Retina (tissue), 1 donor: ENCODE measurements at regions not wholly inside any gene's neighbourhood (a gene's known extent, or its start where the extent isn't known, plus 50 kb on each side); places are given as distances from the start of the nearest gene placed in this dataset.
A peak's percentile ranks its signal among the peaks of the same experiment; 100 is the strongest.
"Not testable (repeated sequence)": the region's sequence is repeated elsewhere in the genome, so short reads cannot be mapped to it uniquely, and the experiment has no call there.

Source experiments
- DNase-seq: peaks from one replicate; pipeline ENCODE4 v3.0.0-alpha.2; 2016

DNA sequence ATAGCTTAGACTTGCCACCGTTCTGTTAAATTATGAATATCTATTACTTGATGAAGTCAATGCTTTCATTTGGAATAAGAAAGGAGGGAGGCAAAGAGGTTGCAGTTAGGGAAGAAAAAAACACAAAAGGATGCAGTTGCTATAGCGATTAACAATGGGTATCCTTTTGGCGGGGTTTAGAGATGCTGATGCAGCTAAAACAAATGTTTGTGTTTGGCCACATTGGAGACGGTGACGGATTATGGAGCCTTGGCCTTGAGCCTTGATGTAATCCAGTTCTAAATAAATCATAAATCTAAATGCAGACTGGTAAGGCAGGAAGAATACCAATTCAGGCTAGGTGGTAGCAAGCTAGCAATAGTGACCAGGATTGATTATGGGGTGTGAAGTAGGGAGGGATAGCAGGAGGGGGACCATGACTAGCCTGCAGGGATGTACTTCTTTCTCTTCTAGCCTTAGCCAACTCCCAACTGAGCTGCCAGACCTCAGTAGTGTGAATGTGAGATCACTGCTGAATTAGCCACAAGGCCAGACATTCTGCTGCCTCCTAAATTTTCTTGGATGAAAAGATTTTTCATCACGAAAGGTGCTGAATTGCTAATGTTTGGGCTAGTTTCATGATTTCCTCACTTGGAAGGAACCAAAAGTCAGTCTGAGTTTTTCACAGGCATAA is 160.3 kb downstream of the TLR4 start:
- no peak for DNase-seq

- no peak for DNase-seq
Measured at GRCh38 chr9:117868594-117868993, 164.4 kb downstream of the TLR4 start.

DNA sequence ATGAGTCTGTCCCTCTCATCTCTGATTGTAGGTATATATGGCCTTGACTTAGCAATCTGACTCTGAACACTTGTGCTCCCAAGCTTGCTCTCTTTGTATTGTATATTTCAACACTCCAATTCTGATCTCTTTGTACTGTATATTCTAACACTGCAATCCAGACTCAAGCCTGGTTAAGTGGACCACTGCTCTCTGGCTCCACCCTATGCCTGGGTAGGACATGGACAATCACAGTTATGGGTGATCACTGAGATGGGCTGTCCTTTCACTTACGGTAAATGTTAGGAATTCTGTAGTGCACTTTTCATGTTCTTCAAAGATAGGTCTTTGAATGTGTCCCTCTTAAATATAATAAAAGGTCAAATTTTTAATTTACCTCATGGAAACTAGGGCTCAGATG is 165.1 kb downstream of the TLR4 start:
- DNase-seq: no peak

DNA sequence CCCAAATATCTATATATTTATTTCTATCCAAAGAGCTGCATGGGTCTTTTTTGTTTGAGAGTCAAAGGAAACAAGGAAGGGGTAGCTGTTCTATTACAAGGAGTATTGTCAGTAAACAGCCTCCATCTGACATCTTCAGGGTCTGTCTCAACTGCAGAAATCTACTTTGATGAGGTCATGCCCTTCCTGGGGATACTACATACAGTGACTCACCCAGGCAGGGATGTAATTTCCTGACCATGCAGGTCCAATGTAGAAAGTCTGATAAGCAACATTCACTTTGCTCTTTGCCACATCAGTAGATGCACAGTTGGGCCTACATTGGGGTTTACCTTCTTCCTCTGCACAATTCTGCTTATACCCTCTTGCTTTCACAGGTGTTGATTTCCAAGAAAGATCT is 165.5 kb downstream of the TLR4 start:
- no peak for DNase-seq

- no peak for DNase-seq
Measured at GRCh38 chr9:117873664-117874063, 169.5 kb downstream of the TLR4 start.

DNA sequence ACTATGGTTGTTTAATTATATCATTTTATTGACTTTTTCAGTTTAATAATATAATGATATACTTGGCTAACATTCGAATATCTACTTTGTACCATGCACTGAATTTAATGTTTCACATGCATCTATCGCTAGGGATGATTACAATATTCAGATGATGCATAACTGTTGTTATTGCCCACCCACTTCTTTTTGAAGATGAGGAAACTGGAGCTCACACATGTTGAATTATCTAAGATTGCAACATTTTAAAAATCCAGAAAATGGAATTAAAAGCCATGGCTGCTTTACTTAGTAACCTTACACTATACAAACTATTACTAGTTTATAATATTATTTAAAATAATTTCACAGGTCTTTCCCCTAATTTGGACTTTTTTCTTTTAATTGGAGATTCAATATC is 171.7 kb downstream of the TLR4 start:
- no peak for DNase-seq

GRCh38 chr9:117882171-117882570 is 178.0 kb downstream of the TLR4 start:
- no peak for DNase-seq

DNA sequence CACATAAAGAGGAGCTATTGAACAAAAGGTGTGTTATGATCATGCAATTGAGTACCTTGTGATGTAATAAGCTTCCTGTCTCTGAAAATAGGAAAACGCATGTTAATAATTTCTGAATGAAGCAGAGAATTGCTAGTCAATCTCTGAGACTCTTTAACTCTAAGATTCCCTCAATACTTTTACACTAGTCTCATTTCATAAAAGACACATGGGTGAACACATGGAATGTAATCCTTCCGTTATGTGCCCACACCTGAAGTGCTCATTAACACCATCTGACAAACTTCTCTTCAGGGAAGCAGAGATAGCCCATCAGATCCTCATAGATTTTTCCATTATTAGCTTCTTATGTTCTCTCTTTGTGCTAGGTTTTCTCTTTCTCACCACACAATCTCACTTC is 182.4 kb downstream of the TLR4 start:
- no peak for DNase-seq

GRCh38 chr9:117887383-117887782 is 183.2 kb downstream of the TLR4 start:
- no peak for DNase-seq

DNA sequence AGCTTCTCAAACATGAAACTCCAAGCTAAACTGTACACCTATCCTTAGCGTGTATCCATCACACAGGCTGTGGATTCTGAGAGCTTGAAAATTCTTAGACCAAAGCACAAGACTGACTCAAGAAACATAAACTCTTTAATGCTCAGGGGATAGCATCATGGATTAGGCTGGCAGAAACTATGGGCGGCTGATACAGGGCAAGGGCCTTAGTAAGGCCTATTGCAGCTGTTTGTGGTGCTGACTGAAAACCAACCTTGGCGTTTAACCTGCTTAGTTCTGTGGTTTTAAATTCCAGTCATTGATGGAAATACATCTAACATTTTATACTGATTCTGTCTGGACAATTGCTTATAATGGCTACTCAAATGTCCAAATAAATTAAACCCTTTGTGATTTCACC is 183.7 kb downstream of the TLR4 start:
- DNase-seq: no peak

- DNase-seq: no peak
Measured at GRCh38 chr9:117903453-117903852, 199.2 kb downstream of the TLR4 start.

- no peak for DNase-seq
Measured at GRCh38 chr9:117906763-117907162, 202.6 kb downstream of the TLR4 start.

- DNase-seq: no peak
Measured at GRCh38 chr9:117907420-117907819, 203.2 kb downstream of the TLR4 start.

DNA sequence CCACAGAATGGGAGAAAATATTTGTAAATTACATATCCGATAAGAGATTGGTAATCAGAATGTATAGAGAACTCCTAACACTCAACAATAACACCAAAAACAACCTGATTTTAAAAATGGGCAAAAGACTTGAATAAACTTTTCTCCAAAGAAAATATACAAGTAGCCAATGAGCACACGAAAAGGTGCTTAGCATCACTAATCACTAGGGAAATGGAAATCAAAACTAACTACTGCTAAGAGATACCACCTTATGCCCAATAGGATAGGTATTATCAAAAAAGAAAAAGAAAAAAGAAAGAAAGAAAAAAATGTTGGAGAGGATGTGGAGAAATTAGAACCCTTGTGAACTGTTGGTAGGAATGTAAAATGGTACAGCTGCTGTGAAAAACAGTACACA is 212.1 kb downstream of the TLR4 start:
- DNase-seq: no peak

DNA sequence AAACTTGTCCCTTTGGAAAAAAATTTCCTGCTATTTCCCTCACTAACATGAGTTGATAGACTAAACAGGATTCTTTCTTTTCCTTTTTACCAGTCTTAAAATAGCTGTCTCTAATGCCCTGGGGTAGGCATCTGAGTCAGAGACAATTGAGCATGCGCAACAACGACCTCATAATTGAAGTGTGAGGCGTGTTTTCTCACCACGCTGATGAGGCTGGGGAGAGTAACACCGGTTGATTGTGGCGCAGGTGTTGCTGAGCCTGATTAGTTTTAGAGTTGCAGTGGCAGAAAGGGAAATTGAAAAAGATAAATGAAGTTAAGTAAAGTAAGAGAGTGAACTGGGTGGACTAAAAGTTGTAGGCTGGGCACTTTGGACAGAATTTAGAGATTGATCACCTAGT is 213.7 kb downstream of the TLR4 start:
- DNase-seq: no peak

DNA sequence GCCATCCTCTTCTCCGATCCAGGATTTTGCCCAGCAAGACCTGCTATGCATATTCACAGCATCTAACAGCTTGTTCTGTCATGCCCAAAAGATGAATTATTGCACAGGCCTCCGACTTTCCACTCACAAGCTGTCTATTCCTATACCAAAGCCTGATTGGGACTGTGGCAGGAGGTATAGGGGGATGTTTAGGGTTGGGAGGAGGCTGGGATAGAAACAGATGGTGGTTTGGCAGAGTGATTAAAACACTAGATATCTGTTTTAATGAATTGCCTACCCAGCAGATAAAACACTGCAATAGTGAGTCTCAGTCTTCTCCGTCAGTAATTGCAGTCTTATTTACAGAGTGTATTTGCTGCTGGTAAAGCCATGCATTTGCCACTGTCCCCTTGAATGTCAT is 215.3 kb downstream of the TLR4 start:
- DNase-seq: no peak

GRCh38 chr9:117926031-117926658 is 221.9 kb downstream of the TLR4 start:
- no peak for DNase-seq

- DNase-seq: no peak
Measured at GRCh38 chr9:117927354-117927753, 223.2 kb downstream of the TLR4 start.

DNA sequence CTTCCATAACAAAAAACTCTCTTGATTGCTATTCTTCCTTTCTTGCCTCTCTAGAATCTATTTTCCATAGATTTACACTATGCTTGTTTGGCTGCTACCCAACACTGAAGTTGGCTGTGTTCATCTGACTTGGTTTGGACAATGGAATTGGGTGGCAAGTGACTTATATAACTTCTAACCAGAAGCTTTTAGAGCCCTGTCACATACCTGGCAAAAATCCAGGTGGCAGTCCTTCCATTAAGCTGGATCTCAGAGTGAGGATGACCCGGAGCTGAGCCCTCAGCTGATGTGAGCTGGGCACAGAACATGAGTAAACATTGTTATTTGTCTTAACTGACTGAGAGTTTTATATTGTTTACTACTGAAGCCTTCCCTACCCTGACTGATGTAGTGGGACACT is 225.7 kb downstream of the TLR4 start:
- no peak for DNase-seq

- DNase-seq: no peak
Measured at GRCh38 chr9:117932585-117932984, 228.4 kb downstream of the TLR4 start.

- peak; percentile 19 for DNase-seq
Measured at GRCh38 chr9:117936185-117937130, 232.3 kb downstream of the TLR4 start.

- DNase-seq: no peak
Measured at GRCh38 chr9:117938086-117938485, 233.9 kb downstream of the TLR4 start.

GRCh38 chr9:117938896-117939295 is 234.7 kb downstream of the TLR4 start:
- DNase-seq: no peak

DNA sequence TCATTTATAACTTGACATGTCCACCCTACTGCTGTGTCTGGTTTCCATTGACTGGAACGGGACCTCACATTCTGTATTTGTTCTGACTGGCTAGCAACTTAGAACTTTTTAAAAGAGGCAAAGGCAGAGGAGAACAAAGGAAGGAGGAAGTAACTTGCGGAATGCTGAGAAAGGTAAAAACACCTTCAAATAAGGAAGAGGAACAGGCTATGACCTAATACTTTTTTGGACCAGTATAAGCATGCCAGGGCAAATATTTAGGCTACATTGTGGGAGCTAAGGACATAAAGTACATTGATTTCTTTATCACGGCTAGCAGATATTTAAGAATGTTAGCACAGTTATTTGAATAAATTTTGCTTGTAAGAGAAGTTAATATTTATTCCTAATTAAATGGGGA is 240.5 kb downstream of the TLR4 start:
- not testable (repeated sequence) for DNase-seq
